Endothelial cell of umbilical vein (primary cell): ENCODE measurements at regions not wholly inside any gene's neighbourhood (a gene's known extent, or its start where the extent isn't known, plus 50 kb on each side); places are given as distances from the start of the nearest gene placed in this dataset.

Experiments used
- BruUV-seq: library from RNA; stranded (reverse); fragments of 400-500 nt; replicated peaks from 2 replicates; lab custom pipeline; 2021; lab: Mats Ljungman, UMichigan
- CTCF ChIA-PET: fragments of 300-600, 350-600 bp; sonication (Branson Sonifier 250); formaldehyde crosslinking; loops from one replicate; lab custom pipeline; 2021; ENCODE audit warnings: antibody characterized with exemption, inconsistent platforms; lab: Charles Lee
- POLR2A ChIA-PET: fragments of 300-600, 350-600 bp; sonication (Branson Sonifier 250); formaldehyde crosslinking; loops from one replicate; lab custom pipeline; 2021; ENCODE audit warnings: antibody characterized with exemption, inconsistent platforms; lab: Charles Lee
- DNase-seq: peaks from one replicate; pipeline ENCODE4 v3.0.0-alpha.2; 2011; ENCODE audit warnings: low read depth, low spot score
- FAIRE-seq: peaks from 2 replicates; lab custom pipeline; 2011; peaks lifted over from hg19 to GRCh38; lab: Jason Lieb, UNC
- H2AFZ ChIP-seq: 2 replicates; pipeline ENCODE4 v1.6.0; 2012; ENCODE audit warnings: low read depth, low read length, control low read depth, inconsistent platforms
- H3K27ac ChIP-seq: 2 replicates; pipeline ENCODE4 v1.5.1; 2011; ENCODE audit warnings: low read depth, mild to moderate bottlenecking, control low read depth, low read length, moderate library complexity; ENCODE audit not compliant: insufficient read depth
- H3K27me3 ChIP-seq, 2 experiments: 2 replicates each; pipeline versions ENCODE4 v1.6.0 to v1.6.1; 2011; ENCODE audit warnings: low read length in 2 of 2, mixed read lengths in 1 of 2; ENCODE audit not compliant: control insufficient read depth in 2 of 2, insufficient read depth in 2 of 2
- H3K36me3 ChIP-seq, 2 experiments: 2 replicates in 1 of 2; 3 replicates in 1 of 2; pipeline ENCODE4 v1.5.1; 2011; ENCODE audit warnings: low read length in 2 of 2, mild to moderate bottlenecking in 1 of 2, moderate library complexity in 1 of 2; ENCODE audit not compliant: control insufficient read depth in 2 of 2, insufficient read depth in 2 of 2; ENCODE audit errors: extremely low read depth in 1 of 2
- H3K4me1 ChIP-seq: 3 replicates; pipeline ENCODE4 v1.5.1; 2011; ENCODE audit warnings: mild to moderate bottlenecking, low read length; ENCODE audit not compliant: control insufficient read depth, insufficient read depth; ENCODE audit errors: extremely low read depth
- H3K4me2 ChIP-seq: 2 replicates; pipeline ENCODE4 v1.6.1; 2011; ENCODE audit warnings: low read length, control low read depth, mixed read lengths; ENCODE audit not compliant: insufficient read depth
- H3K4me3 ChIP-seq, 3 experiments: fragments of 200-600 bp in 1 of 3; sonication (generic), shearing (Covaris generic) in 1 of 3; replicated peaks in 1 of 3; 2 replicates each; pipeline ENCODE4 v1.5.1; 2011 to 2016; ENCODE audit warnings: control low read depth in 3 of 3, low read length in 3 of 3, mild to moderate bottlenecking in 2 of 3, inconsistent platforms in 1 of 3, low read depth in 1 of 3, moderate library complexity in 1 of 3; ENCODE audit not compliant: insufficient read depth in 1 of 3
- H3K79me2 ChIP-seq: 2 replicates; pipeline ENCODE4 v1.6.0; 2012; ENCODE audit warnings: low read length, inconsistent platforms; ENCODE audit not compliant: control insufficient read depth, insufficient read depth
- H3K9ac ChIP-seq: replicated peaks from 2 replicates; pipeline ENCODE3; 2011; ENCODE audit warnings: low read length, control low read depth; ENCODE audit not compliant: insufficient read depth; ENCODE audit errors: extremely low read depth
- H3K9me1 ChIP-seq: replicated peaks from 3 replicates; pipeline ENCODE4 v1.6.0; 2011; ENCODE audit warnings: mild to moderate bottlenecking, low read length; ENCODE audit not compliant: control insufficient read depth, insufficient read depth; ENCODE audit errors: extremely low read depth
- H3K9me3 ChIP-seq: replicated peaks from 2 replicates; pipeline ENCODE4 v1.5.1; 2012; ENCODE audit warnings: low read length, inconsistent platforms; ENCODE audit not compliant: control insufficient read depth, insufficient read depth
- H4K20me1 ChIP-seq: replicated peaks from 2 replicates; pipeline ENCODE3; 2011; ENCODE audit warnings: mild to moderate bottlenecking, low read length; ENCODE audit not compliant: control insufficient read depth, insufficient read depth; ENCODE audit errors: extremely low read depth
- EZH2 ChIP-seq: IDR thresholded peaks from 2 replicates; pipeline ENCODE4 v1.6.1; 2012; ENCODE audit warnings: borderline replicate concordance, low read depth, mild to moderate bottlenecking, moderate library complexity, low read length, inconsistent platforms; ENCODE audit not compliant: severe bottlenecking
- FOS ChIP-seq: IDR thresholded peaks from 2 replicates; pipeline ENCODE4 v1.6.1; 2011; ENCODE audit warnings: mild to moderate bottlenecking, low read length, moderate library complexity, borderline replicate concordance; ENCODE audit not compliant: insufficient read depth
- GATA2 ChIP-seq: IDR thresholded peaks from 2 replicates; pipeline ENCODE4 v1.7.0; 2011; ENCODE audit warnings: low read depth, mild to moderate bottlenecking, moderate library complexity, mixed read lengths, low read length; ENCODE audit not compliant: insufficient read length, insufficient read depth
- JUN ChIP-seq: IDR thresholded peaks from 2 replicates; pipeline ENCODE4 v1.6.1; 2011; ENCODE audit warnings: borderline replicate concordance, low read depth; ENCODE audit not compliant: insufficient read length, insufficient read depth
- MYC ChIP-seq: IDR thresholded peaks from one replicate; pipeline ENCODE4 v1.6.1; 2011; ENCODE audit warnings: mild to moderate bottlenecking, low read depth, low read length
- POLR2A ChIP-seq: IDR thresholded peaks from 2 replicates; pipeline ENCODE4 v1.6.1; 2012; ENCODE audit warnings: low read depth, mild to moderate bottlenecking, control low read depth, low read length
- POLR2AphosphoS5 ChIP-seq: IDR thresholded peaks from 2 replicates; pipeline ENCODE4 v1.6.1; 2012; ENCODE audit warnings: low read depth, mild to moderate bottlenecking, control low read depth, low read length, moderate library complexity; ENCODE audit not compliant: insufficient read depth
- dilution Hi-C: fragments of 300-500 bp; cut with MboI; formaldehyde crosslinking; loops from one replicate; pipeline ENCODE4 v1.15.0; 2019; ENCODE audit warnings: low sequenced_read_pairs; ENCODE audit not compliant: extremely low pct_ligation_motif_present
- intact Hi-C: fragments of 100-400 bp; cut with micrococcal nuclease; formaldehyde crosslinking; loops from one replicate; pipeline ENCODE4 v1.10.0; 2022
- TF ChIP-seq, protein P1 (sequence below), 2 donors: IDR thresholded peaks; 1 replicate in 1 of 2; 2 replicates in 1 of 2; pipeline ENCODE4 v1.5.1; 2011; ENCODE audit warnings: low read length in 2 of 2, mild to moderate bottlenecking in 2 of 2, moderate library complexity in 2 of 2, control low read depth in 1 of 2, inconsistent platforms in 1 of 2, low read depth in 1 of 2; ENCODE audit not compliant: insufficient read depth in 1 of 2; ENCODE audit errors: extremely low read depth in 1 of 2
- TF ChIP-seq, protein P2 (sequence below): IDR thresholded peaks from 2 replicates; pipeline ENCODE4 v1.6.1; 2011; ENCODE audit not compliant: insufficient read depth, insufficient read length

- no peak for DNase-seq
- no TSS peak for BruUV-seq
- Histone ChIP-seq H4K20me1 (no peaks in the 10 kb centered on the region), H3K79me2 (no peaks in the 10 kb centered on the region), H3K4me3 (no peak overlapping the region), H3K9ac (no peak overlapping the region), H3K36me3 (no peaks in the 10 kb centered on the region), H3K4me2 (no peak overlapping the region), H2AFZ (no peak overlapping the region), H3K27me3 (no peaks in the 10 kb centered on the region), H3K9me3 (no peaks in the 10 kb centered on the region), H3K4me1 (peaks cover 10% of the 10 kb centered on the region), H3K27ac (no peak overlapping the region), H3K9me1 (no peaks in the 10 kb centered on the region)
- POLR2A ChIA-PET, result no interaction called here
- intact Hi-C loops (no loop called here), dilution Hi-C loops (no loop called here)
- FAIRE-seq, result no peak
- CTCF ChIA-PET, result interaction anchor here (1.2 kb wide), 1 partner anchor 9 kb away, joined by 3 read pairs; no protein-coding TSS in a partner anchor
- TF ChIP-seq MYC (no peak), EZH2 (no peak), JUN (no peak), POLR2AphosphoS5 (no peak), POLR2A (no peak), FOS (no peak), GATA2 (no peak)
- TF ChIP-seq, protein P1, sequence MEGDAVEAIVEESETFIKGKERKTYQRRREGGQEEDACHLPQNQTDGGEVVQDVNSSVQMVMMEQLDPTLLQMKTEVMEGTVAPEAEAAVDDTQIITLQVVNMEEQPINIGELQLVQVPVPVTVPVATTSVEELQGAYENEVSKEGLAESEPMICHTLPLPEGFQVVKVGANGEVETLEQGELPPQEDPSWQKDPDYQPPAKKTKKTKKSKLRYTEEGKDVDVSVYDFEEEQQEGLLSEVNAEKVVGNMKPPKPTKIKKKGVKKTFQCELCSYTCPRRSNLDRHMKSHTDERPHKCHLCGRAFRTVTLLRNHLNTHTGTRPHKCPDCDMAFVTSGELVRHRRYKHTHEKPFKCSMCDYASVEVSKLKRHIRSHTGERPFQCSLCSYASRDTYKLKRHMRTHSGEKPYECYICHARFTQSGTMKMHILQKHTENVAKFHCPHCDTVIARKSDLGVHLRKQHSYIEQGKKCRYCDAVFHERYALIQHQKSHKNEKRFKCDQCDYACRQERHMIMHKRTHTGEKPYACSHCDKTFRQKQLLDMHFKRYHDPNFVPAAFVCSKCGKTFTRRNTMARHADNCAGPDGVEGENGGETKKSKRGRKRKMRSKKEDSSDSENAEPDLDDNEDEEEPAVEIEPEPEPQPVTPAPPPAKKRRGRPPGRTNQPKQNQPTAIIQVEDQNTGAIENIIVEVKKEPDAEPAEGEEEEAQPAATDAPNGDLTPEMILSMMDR (IDR thresholded peaks at IDR 0.05; ENCODE audit: extremely low read depth in 1 of 2, insufficient read depth in 1 of 2, low read depth in 1 of 2, low read length in 2 of 2), result no peak
- TF ChIP-seq, protein P2, sequence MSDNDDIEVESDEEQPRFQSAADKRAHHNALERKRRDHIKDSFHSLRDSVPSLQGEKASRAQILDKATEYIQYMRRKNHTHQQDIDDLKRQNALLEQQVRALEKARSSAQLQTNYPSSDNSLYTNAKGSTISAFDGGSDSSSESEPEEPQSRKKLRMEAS, result no peak
These were observed 341.7 kb downstream of the PRELID2 start for GRCh38 chr5:145493435-145493834.
